OCI-LY1 (cell line): ENCODE measurements at regions not wholly inside any gene's neighbourhood (a gene's known extent, or its start where the extent isn't known, plus 50 kb on each side); places are given as distances from the start of the nearest gene placed in this dataset.

Experiments
- EZH2 ChIP-seq: fragments of 200-600 bp; sonication (generic), shearing (Covaris generic); IDR thresholded peaks from 2 replicates; pipeline ENCODE4 v1.8.0; 2017; ENCODE audit warnings: borderline replicate concordance, mixed run types, mild to moderate bottlenecking, antibody characterized with exemption, low read length, moderate library complexity, mixed read lengths
- TF ChIP-seq, protein P1 (sequence below): fragments of 200-600 bp; sonication (generic), shearing (Covaris generic); IDR thresholded peaks from 2 replicates; pipeline ENCODE4 v1.5.1; 2017; ENCODE audit warnings: mild to moderate bottlenecking, antibody characterized with exemption, low read length, moderate library complexity, mixed read lengths

DNA sequence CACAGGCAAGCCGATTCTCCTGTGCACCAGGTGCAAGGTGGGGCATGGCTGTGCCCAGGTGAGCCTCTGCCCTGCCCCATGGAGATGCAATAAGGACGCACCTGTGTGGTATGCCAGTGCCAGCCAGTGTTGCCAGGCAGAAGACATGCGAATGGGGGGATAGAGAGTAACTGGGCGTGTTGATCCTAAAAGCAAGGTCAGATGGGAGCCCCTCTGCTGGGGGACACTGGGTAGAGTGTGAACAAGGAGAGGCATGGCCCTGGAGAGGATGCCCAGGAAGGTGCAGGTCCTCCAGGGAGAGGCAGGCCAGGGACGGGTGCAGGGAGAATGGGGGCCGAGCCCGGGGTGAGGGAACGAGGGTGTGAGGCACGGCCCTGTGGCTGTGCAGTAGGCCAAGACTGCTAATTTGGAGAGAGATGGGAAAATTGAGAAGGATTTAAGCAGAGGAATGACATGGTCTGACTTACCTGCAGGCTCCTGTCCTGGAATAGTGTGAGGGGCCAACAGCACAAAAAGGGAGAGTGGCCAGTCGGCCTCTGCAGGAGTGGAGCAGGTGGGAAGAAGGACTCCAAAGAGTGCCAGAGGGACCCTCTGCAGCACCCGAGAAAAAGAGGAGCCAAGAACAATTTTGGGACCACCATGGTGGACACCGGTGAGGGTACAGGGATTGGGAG lies 690.4 kb upstream of the HS6ST1 start:
- TF ChIP-seq, protein P1, sequence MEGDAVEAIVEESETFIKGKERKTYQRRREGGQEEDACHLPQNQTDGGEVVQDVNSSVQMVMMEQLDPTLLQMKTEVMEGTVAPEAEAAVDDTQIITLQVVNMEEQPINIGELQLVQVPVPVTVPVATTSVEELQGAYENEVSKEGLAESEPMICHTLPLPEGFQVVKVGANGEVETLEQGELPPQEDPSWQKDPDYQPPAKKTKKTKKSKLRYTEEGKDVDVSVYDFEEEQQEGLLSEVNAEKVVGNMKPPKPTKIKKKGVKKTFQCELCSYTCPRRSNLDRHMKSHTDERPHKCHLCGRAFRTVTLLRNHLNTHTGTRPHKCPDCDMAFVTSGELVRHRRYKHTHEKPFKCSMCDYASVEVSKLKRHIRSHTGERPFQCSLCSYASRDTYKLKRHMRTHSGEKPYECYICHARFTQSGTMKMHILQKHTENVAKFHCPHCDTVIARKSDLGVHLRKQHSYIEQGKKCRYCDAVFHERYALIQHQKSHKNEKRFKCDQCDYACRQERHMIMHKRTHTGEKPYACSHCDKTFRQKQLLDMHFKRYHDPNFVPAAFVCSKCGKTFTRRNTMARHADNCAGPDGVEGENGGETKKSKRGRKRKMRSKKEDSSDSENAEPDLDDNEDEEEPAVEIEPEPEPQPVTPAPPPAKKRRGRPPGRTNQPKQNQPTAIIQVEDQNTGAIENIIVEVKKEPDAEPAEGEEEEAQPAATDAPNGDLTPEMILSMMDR, result no peak
- no peak for TF ChIP-seq EZH2
